Prostate gland (tissue), 2 donors: ENCODE measurements at regions not wholly inside any gene's neighbourhood (a gene's known extent, or its start where the extent isn't known, plus 50 kb on each side); places are given as distances from the start of the nearest gene placed in this dataset.

ENCODE experiments used
- DNase-seq: peaks from one replicate; pipeline ENCODE4 v3.0.0-alpha.2; 2019; ENCODE audit warnings: low spot score
- H3K27ac ChIP-seq, 2 donors: fragments of 200-600 bp; sonication (generic); 2 replicates each; pipeline ENCODE4 v1.5.1; 2017 to 2019
- H3K27me3 ChIP-seq: fragments of 200-600 bp; sonication (generic); replicated peaks from 2 replicates; pipeline ENCODE4 v1.5.1; 2019; ENCODE audit not compliant: insufficient read depth
- H3K36me3 ChIP-seq, 2 donors: fragments of 200-600 bp; sonication (generic); 1 replicate in 1 of 2; 2 replicates in 1 of 2; pipeline versions ENCODE4 v1.5.1 to v1.8.1; 2017 to 2019
- H3K4me1 ChIP-seq: fragments of 200-600 bp; sonication (generic); replicated peaks from 2 replicates; pipeline ENCODE4 v1.5.1; 2019
- H3K4me3 ChIP-seq, 2 donors: fragments of 200-600 bp; sonication (generic); 2 replicates each; pipeline ENCODE4 v1.5.1; 2017 to 2019
- H3K9me3 ChIP-seq: fragments of 200-600 bp; sonication (generic); 2 replicates; pipeline ENCODE4 v1.5.1; 2017
- CTCF ChIP-seq, 4 experiments: fragments of 200-600 bp in 2 of 4; fragments of 450-650 bp in 2 of 4; sonication (generic) in 2 of 4; IDR thresholded peaks; 1 replicate in 3 of 4; 2 replicates in 1 of 4; pipeline ENCODE4 v1.5.1; 2016 to 2019; ENCODE audit warnings: antibody characterized with exemption in 4 of 4, mild to moderate bottlenecking in 2 of 4, moderate library complexity in 2 of 4
- POLR2A ChIP-seq: fragments of 450-650 bp; IDR thresholded peaks from one replicate; pipeline ENCODE4 v1.6.1; 2016; ENCODE audit warnings: antibody characterized with exemption, mild to moderate bottlenecking
- POLR2AphosphoS5 ChIP-seq: sonication (generic); formaldehyde crosslinking; IDR thresholded peaks from one replicate; pipeline ENCODE4 v1.6.1; 2017; ENCODE audit warnings: antibody characterized with exemption
- WGBS: methylation state at CpG from one replicate; pipeline ENCODE4 v1.1.5; 2018; 5-methylcytosine and 5-hydroxymethylcytosine counted together
- intact Hi-C: fragments of 100-400 bp; cut with DNase I; formaldehyde crosslinking; loops from one replicate; pipeline ENCODE4 v1.14.2; 2022

GRCh38 chr4:36747277-36748129, 466.1 kb downstream of the DTHD1 start:
- Histone ChIP-seq H3K9me3 (no peaks in the 10 kb centered on the region), H3K36me3 (no peaks in the 10 kb centered on the region), H3K4me3 (no peak overlapping the region), H3K27me3 (no peaks in the 10 kb centered on the region), H3K27ac (no peak overlapping the region), H3K4me1 (no peaks in the 10 kb centered on the region)
- intact Hi-C loops: no loop called here
- no peak for TF ChIP-seq POLR2A
- TF ChIP-seq CTCF (IDR thresholded peaks at IDR 0.05): no peak
- no peak for TF ChIP-seq POLR2AphosphoS5
- 91% methylated on average over 16 of the region's 16 CpGs for WGBS
- DNase-seq: no peak

GRCh38 chr4:36753048-36753447, 471.6 kb downstream of the DTHD1 start:
- no peaks in the 10 kb centered on the region for H3K27me3 ChIP-seq

GRCh38 chr4:36757580-36758311, 476.3 kb downstream of the DTHD1 start:
- Histone ChIP-seq H3K27me3 (no peaks in the 10 kb centered on the region), H3K4me1 (no peaks in the 10 kb centered on the region), H3K4me3 (no peak overlapping the region), H3K9me3 (no peaks in the 10 kb centered on the region), H3K36me3 (no peaks in the 10 kb centered on the region), H3K27ac (no peak overlapping the region)
- intact Hi-C loops: no loop called here
- DNase-seq: no peak
- 72% methylated on average over 3 of the region's 3 CpGs for WGBS
- TF ChIP-seq POLR2A (no peak), POLR2AphosphoS5 (no peak), CTCF (IDR thresholded peaks at IDR 0.05) (no peak)

More at GRCh38 chr4:36753048-36753447, 471.6 kb downstream of the DTHD1 start:
- Histone ChIP-seq H3K36me3 (no peaks in the 10 kb centered on the region), H3K4me3 (no peak overlapping the region), H3K4me1 (no peaks in the 10 kb centered on the region), H3K27ac (no peak overlapping the region), H3K9me3 (no peaks in the 10 kb centered on the region)
- 90% methylated on average over 3 of the region's 3 CpGs for WGBS
- DNase-seq: no peak
- no peak for TF ChIP-seq POLR2AphosphoS5
- TF ChIP-seq POLR2A: no peak
- no peak for TF ChIP-seq CTCF (IDR thresholded peaks at IDR 0.05)
- intact Hi-C loops: no loop called here

GRCh38 chr4:36758312-36759178, 477.1 kb downstream of the DTHD1 start:
- H3K36me3 ChIP-seq: no peaks in the 10 kb centered on the region
- H3K9me3 ChIP-seq: no peaks in the 10 kb centered on the region
- TF ChIP-seq POLR2A: no peak
- no peak for TF ChIP-seq POLR2AphosphoS5
- no peak for TF ChIP-seq CTCF (IDR thresholded peaks at IDR 0.05)
- DNase-seq: no peak
- intact Hi-C loops: no loop called here
- no peak overlapping the region for H3K4me3 ChIP-seq
- no peaks in the 10 kb centered on the region for H3K27me3 ChIP-seq
- no peak overlapping the region for H3K27ac ChIP-seq
- WGBS: 65% methylated on average over 9 of the region's 9 CpGs
- no peaks in the 10 kb centered on the region for H3K4me1 ChIP-seq
